ENCODE measurements at regions not wholly inside any gene's neighbourhood (a gene's known extent, or its start where the extent isn't known, plus 50 kb on each side); places are given as distances from the start of the nearest gene placed in this dataset.
"Not testable (repeated sequence)": the region's sequence is repeated elsewhere in the genome, so short reads cannot be mapped to it uniquely, and the experiment has no call there.

DNA sequence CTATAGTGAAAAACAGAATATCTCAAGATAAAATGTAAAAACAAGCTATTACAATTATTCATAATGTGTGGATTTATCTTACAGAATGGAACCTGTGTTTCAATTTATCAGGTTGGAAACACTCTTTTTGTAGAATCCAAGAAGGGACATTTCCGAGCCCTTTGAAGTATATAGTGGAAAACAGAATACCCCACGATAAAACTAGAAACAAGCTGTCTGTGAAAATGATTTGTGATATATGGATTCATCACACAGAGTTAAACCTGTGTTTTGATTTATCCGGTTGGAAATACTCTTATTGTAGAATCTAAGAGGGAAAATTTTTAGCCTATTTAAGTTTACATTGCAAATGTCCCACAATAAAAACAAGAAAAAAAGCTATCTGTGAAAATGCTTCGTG, 388.2 kb downstream of the PRDM9 start:
- no peak overlapping the region for H3K4me2 ChIP-seq (ENCODE audit: low read length)
- no peaks in the 10 kb centered on the region for H3K4me1 ChIP-seq (ENCODE audit: control insufficient read depth, low read length)
- H3K27ac ChIP-seq (ENCODE audit: low read depth, low read length) = no peak overlapping the region
- no peaks in the 10 kb centered on the region for H3K36me3 ChIP-seq (ENCODE audit: control insufficient read depth, low read length)
- H3F3A ChIP-seq (ENCODE audit: control insufficient read depth, insufficient read depth) = no peaks in the 10 kb centered on the region
- H3K79me2 ChIP-seq (ENCODE audit: control insufficient read depth, low read length) = no peaks in the 10 kb centered on the region
- H3K4me3 ChIP-seq (ENCODE audit: low read length) = no peak overlapping the region
- H4K20me1 ChIP-seq (ENCODE audit: control insufficient read depth, insufficient read depth, low read depth, low read length) = no peaks in the 10 kb centered on the region
- TF ChIP-seq, protein P1, sequence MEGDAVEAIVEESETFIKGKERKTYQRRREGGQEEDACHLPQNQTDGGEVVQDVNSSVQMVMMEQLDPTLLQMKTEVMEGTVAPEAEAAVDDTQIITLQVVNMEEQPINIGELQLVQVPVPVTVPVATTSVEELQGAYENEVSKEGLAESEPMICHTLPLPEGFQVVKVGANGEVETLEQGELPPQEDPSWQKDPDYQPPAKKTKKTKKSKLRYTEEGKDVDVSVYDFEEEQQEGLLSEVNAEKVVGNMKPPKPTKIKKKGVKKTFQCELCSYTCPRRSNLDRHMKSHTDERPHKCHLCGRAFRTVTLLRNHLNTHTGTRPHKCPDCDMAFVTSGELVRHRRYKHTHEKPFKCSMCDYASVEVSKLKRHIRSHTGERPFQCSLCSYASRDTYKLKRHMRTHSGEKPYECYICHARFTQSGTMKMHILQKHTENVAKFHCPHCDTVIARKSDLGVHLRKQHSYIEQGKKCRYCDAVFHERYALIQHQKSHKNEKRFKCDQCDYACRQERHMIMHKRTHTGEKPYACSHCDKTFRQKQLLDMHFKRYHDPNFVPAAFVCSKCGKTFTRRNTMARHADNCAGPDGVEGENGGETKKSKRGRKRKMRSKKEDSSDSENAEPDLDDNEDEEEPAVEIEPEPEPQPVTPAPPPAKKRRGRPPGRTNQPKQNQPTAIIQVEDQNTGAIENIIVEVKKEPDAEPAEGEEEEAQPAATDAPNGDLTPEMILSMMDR (IDR thresholded peaks at IDR 0.05; ENCODE audit: low read depth, low read length, poor library complexity, severe bottlenecking) = no peak
- TF ChIP-seq EZH2phosphoT487 (IDR thresholded peaks at IDR 0.05; ENCODE audit: borderline replicate concordance, low read length) = no peak
- H3K9me3 ChIP-seq (ENCODE audit: control insufficient read depth, insufficient read depth, low read length) = peaks cover 4% of the 10 kb centered on the region; the same call in 1 of the 2 replicates
- H3K9me2 ChIP-seq (replicated peaks; ENCODE audit: control insufficient read depth, low read length) = no peaks in the 10 kb centered on the region
- H3K27me3 ChIP-seq (ENCODE audit: control insufficient read depth, low read length) = no peaks in the 10 kb centered on the region

DNA sequence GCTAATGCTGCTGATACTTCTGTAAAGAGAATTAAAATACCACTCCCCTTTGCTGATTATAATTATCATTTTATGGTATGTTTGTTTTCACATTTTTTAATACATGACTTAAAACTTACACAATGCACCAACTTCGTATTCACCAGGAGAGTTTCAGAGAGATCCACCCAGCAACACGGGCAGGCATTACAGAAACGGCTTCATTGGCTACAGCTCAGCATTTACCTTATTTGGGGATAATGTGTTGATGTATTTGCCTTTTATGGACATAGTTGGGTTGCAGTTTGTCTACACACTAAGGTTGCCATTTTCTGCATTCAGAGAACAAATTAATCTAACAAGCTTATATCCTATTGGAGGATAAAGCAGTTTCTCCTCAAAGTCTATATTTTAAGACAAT, 423.6 kb downstream of the PRDM9 start:
- H3K4me3 ChIP-seq (ENCODE audit: low read length) = no peak overlapping the region
- H3K27ac ChIP-seq (ENCODE audit: low read depth, low read length) = no peak overlapping the region
- H3K27me3 ChIP-seq (ENCODE audit: control insufficient read depth, low read length) = no peaks in the 10 kb centered on the region
- H3K79me2 ChIP-seq (ENCODE audit: control insufficient read depth, low read length) = no peaks in the 10 kb centered on the region
- H3K9me3 ChIP-seq (ENCODE audit: control insufficient read depth, insufficient read depth, low read length) = no peaks in the 10 kb centered on the region
- H3F3A ChIP-seq (ENCODE audit: control insufficient read depth, insufficient read depth) = no peaks in the 10 kb centered on the region
- no peaks in the 10 kb centered on the region for H3K9me2 ChIP-seq (replicated peaks; ENCODE audit: control insufficient read depth, low read length)
- H3K36me3 ChIP-seq (ENCODE audit: control insufficient read depth, low read length) = no peaks in the 10 kb centered on the region
- H3K4me2 ChIP-seq (ENCODE audit: low read length) = no peak overlapping the region
- no peaks in the 10 kb centered on the region for H3K4me1 ChIP-seq (ENCODE audit: control insufficient read depth, low read length)
- H4K20me1 ChIP-seq (ENCODE audit: control insufficient read depth, insufficient read depth, low read depth, low read length) = no peaks in the 10 kb centered on the region
- no peak for TF ChIP-seq EZH2phosphoT487 (IDR thresholded peaks at IDR 0.05; ENCODE audit: borderline replicate concordance, low read length)
- TF ChIP-seq, protein P1 (IDR thresholded peaks at IDR 0.05; ENCODE audit: low read depth, low read length, poor library complexity, severe bottlenecking) = no peak

DNA sequence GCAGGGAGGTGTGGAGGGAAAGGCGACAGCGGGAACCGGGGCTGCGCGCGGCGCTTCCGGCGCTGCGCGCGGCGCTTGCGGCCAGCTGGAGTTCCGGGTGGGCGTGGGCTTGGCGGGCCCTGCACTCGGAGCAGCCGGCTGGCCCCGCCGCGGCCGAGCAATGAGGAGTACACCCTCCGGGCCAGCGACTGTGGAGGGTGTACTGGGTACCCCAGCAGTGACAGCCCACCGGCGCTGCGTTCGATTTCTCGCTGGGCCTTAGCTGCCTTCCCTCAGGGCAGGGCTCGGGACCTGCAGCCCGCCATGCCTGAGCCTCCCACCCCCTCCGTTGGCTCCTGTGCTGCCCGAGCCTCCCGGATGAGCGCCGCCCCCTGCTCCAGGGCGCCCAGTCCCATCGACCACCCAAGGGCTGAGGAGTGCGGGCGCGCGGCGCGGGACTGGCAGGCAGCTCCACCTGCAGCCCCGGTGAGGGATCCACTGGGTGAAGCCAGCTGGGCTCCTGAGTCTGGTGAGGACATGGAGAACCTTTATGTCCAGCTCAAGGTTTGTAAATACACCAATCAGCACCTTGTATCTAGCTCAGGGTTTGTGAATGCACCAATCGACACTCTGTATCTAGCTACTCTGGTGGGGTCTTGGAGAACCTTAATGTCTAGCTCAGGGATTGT, 444.0 kb downstream of the PRDM9 start:
- H3K36me3 ChIP-seq (ENCODE audit: control insufficient read depth, low read length); H3K9me3 ChIP-seq (ENCODE audit: control insufficient read depth, insufficient read depth, low read length); H3K4me3 ChIP-seq (ENCODE audit: low read length); H3K4me1 ChIP-seq (ENCODE audit: control insufficient read depth, low read length); H3K79me2 ChIP-seq (ENCODE audit: control insufficient read depth, low read length); H3K27me3 ChIP-seq (ENCODE audit: control insufficient read depth, low read length); H3F3A ChIP-seq (ENCODE audit: control insufficient read depth, insufficient read depth); H3K9me2 ChIP-seq (replicated peaks; ENCODE audit: control insufficient read depth, low read length); H3K4me2 ChIP-seq (ENCODE audit: low read length); H3K27ac ChIP-seq (ENCODE audit: low read depth, low read length); H4K20me1 ChIP-seq (ENCODE audit: control insufficient read depth, insufficient read depth, low read depth, low read length): not testable (repeated sequence)

DNA sequence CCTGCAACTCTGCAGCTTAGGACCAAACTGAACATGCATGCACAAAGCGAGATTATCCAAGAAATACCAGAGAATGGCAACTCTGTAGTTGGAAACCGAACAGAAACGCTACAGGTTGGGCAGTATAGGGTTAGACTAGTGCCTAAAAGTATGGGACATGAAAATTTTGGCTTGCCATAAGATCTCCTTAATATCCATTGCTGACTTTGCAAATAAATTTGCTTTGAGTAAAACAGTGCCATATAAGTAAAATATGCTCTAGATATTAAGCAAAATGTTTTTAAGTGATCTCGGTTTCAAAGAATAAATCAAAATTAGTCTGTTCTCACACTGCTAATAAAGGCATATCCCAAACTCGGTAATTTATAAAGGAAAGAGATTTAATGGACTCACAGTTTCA, 456.0 kb downstream of the PRDM9 start:
- TF ChIP-seq EZH2phosphoT487 (IDR thresholded peaks at IDR 0.05; ENCODE audit: borderline replicate concordance, low read length) = no peak
- TF ChIP-seq, protein P1 (IDR thresholded peaks at IDR 0.05; ENCODE audit: low read depth, low read length, poor library complexity, severe bottlenecking) = no peak
- H3K9me2 ChIP-seq (replicated peaks; ENCODE audit: control insufficient read depth, low read length) = no peaks in the 10 kb centered on the region
- no peak overlapping the region for H3K4me3 ChIP-seq (ENCODE audit: low read length)
- no peak overlapping the region for H3K4me2 ChIP-seq (ENCODE audit: low read length)
- H4K20me1 ChIP-seq (ENCODE audit: control insufficient read depth, insufficient read depth, low read depth, low read length) = no peaks in the 10 kb centered on the region
- no peak overlapping the region for H3K27ac ChIP-seq (ENCODE audit: low read depth, low read length)
- H3K79me2 ChIP-seq (ENCODE audit: control insufficient read depth, low read length) = no peaks in the 10 kb centered on the region
- H3K36me3 ChIP-seq (ENCODE audit: control insufficient read depth, low read length) = no peaks in the 10 kb centered on the region
- H3K9me3 ChIP-seq (ENCODE audit: control insufficient read depth, insufficient read depth, low read length) = no peaks in the 10 kb centered on the region
- no peaks in the 10 kb centered on the region for H3K4me1 ChIP-seq (ENCODE audit: control insufficient read depth, low read length)
- H3F3A ChIP-seq (ENCODE audit: control insufficient read depth, insufficient read depth) = no peaks in the 10 kb centered on the region
- H3K27me3 ChIP-seq (ENCODE audit: control insufficient read depth, low read length) = no peaks in the 10 kb centered on the region
